Panc1 (cell line): ENCODE measurements at regions not wholly inside any gene's neighbourhood (a gene's known extent, or its start where the extent isn't known, plus 50 kb on each side); places are given as distances from the start of the nearest gene placed in this dataset.
A peak's percentile ranks its signal among the peaks of the same experiment; 100 is the strongest.

Experiments
- ATAC-seq: fragments of 200-7000 bp; cut with Tn5 transposase; 2 replicates; pipeline ENCODE4 v1.9.1; 2020; ENCODE audit warnings: mild to moderate bottlenecking, moderate library complexity
- BruUV-seq: library from RNA; stranded (reverse); fragments of 400-500 nt; replicated peaks from 2 replicates; lab custom pipeline; 2021; lab: Mats Ljungman, UMichigan
- CTCF ChIA-PET: fragments of 300-600 bp; sonication (Branson Sonifier 250); formaldehyde crosslinking; loops from one replicate; lab custom pipeline; 2022; ENCODE audit warnings: antibody characterized with exemption; lab: Charles Lee
- POLR2A ChIA-PET: fragments of 300-600 bp; sonication (Branson Sonifier 250); formaldehyde crosslinking; loops from one replicate; lab custom pipeline; 2022; ENCODE audit warnings: antibody characterized with exemption; lab: Charles Lee
- DNase-seq: peaks from one replicate; pipeline ENCODE4 v3.0.0-alpha.2; 2010; ENCODE audit warnings: low read depth, low spot score
- H3K27ac ChIP-seq: 2 replicates; pipeline ENCODE4 v1.5.1; 2011; ENCODE audit warnings: mild to moderate bottlenecking, low read length, inconsistent platforms
- H3K27me3 ChIP-seq: fragments of 200-500 bp; sonication (Bioruptor generic); 2 replicates; pipeline ENCODE4 v1.6.0; 2014; ENCODE audit warnings: low read length, inconsistent platforms; ENCODE audit not compliant: control insufficient read depth, insufficient read depth
- H3K36me3 ChIP-seq: fragments of 200-500 bp; sonication (Bioruptor generic); 2 replicates; pipeline ENCODE4 v1.5.1; 2014; ENCODE audit warnings: inconsistent platforms, mild to moderate bottlenecking, low read length, moderate library complexity; ENCODE audit not compliant: control insufficient read depth, insufficient read depth
- H3K4me1 ChIP-seq: 2 replicates; pipeline ENCODE4 v1.5.1; 2011; ENCODE audit warnings: inconsistent platforms, mild to moderate bottlenecking, low read length, moderate library complexity; ENCODE audit not compliant: control insufficient read depth, insufficient read depth
- H3K4me3 ChIP-seq, 2 experiments: 2 replicates each; pipeline ENCODE4 v1.5.1; 2011 to 2012; ENCODE audit warnings: low read depth in 2 of 2, low read length in 2 of 2, mild to moderate bottlenecking in 2 of 2, inconsistent platforms in 1 of 2, moderate library complexity in 1 of 2
- H3K9me3 ChIP-seq: fragments of 200-500 bp; sonication (Bioruptor generic); 2 replicates; pipeline ENCODE4 v1.5.1; 2014; ENCODE audit warnings: low read depth, mild to moderate bottlenecking, inconsistent platforms, low read length, moderate library complexity; ENCODE audit not compliant: control insufficient read depth, insufficient read depth
- POLR2AphosphoS5 ChIP-seq: IDR thresholded peaks from 2 replicates; pipeline ENCODE4 v1.6.1; 2012; ENCODE audit warnings: mild to moderate bottlenecking, low read depth, low read length, moderate library complexity
- SIN3A ChIP-seq: IDR thresholded peaks from 2 replicates; pipeline ENCODE4 v1.6.1; 2012; ENCODE audit warnings: low read depth, mild to moderate bottlenecking, low read length, moderate library complexity, borderline replicate concordance; ENCODE audit not compliant: insufficient read depth
- TCF7L2 ChIP-seq: IDR thresholded peaks from 2 replicates; pipeline ENCODE4 v1.6.1; 2011; ENCODE audit warnings: mild to moderate bottlenecking, low read depth, low read length, inconsistent platforms
- in situ Hi-C: cut with HindIII; loops from 2 replicates; pipeline ENCODE4 v1.10.0; 2016; ENCODE audit warnings: low sequenced_read_pairs, low pct_unique_long_range_greater_than_20kb
- intact Hi-C: fragments of 100-400 bp; cut with micrococcal nuclease; formaldehyde crosslinking; loops from one replicate; pipeline ENCODE4 v1.10.0; 2022; ENCODE audit not compliant: unreplicated experiment
- TF ChIP-seq, protein P1 (sequence below): fragments of 450-650 bp; IDR thresholded peaks from 2 replicates; pipeline ENCODE4 v1.5.1; 2017; ENCODE audit warnings: mild to moderate bottlenecking
- TF ChIP-seq, protein P2 (sequence below), 2 experiments: IDR thresholded peaks; 2 replicates each; pipeline ENCODE4 v1.6.1; 2011 to 2012; ENCODE audit warnings: low read depth in 2 of 2, control low read depth in 1 of 2, low read length in 1 of 2, mild to moderate bottlenecking in 1 of 2, moderate library complexity in 1 of 2; ENCODE audit not compliant: insufficient read depth in 1 of 2

DNA sequence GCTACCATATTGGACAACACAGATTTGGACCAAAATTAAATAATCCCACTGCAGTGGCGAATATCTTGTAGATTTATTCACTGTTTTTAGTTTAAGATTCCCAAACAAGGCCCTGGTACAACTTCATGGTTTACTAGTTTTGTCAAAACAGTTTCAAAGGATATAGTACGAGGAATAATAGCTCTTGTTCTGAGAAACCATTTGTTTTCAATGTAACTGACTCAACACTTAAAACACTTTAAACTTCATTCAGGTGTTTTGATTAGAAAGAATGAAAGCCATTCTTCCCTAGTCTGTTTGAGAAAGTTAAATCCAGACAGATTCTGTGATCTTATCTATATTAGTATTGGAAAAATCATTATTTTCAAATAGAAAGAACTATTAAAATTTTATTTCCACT lies 276.4 kb upstream of the MKLN1 start:
- in situ Hi-C loops, result no loop called here
- ATAC-seq (no peak), DNase-seq (no peak)
- no peaks in the 10 kb centered on the region for H3K9me3 ChIP-seq
- H3K27me3 ChIP-seq, result no peaks in the 10 kb centered on the region
- TF ChIP-seq SIN3A, result no peak
- BruUV-seq, result no TSS peak
- CTCF ChIA-PET, result interaction anchor here (1.1 kb wide), 1 partner anchor 69 kb away, joined by 4 read pairs; no protein-coding TSS in a partner anchor
- H3K36me3 ChIP-seq, result no peaks in the 10 kb centered on the region
- no peak overlapping the region for H3K27ac ChIP-seq
- POLR2A ChIA-PET, result interaction anchor here (0.6 kb wide), 1 partner anchor 18 kb away, joined by 3 read pairs; no protein-coding TSS in a partner anchor
- intact Hi-C loops, result no loop called here
- no peak overlapping the region for H3K4me3 ChIP-seq
- H3K4me1 ChIP-seq, result no peaks in the 10 kb centered on the region

DNA sequence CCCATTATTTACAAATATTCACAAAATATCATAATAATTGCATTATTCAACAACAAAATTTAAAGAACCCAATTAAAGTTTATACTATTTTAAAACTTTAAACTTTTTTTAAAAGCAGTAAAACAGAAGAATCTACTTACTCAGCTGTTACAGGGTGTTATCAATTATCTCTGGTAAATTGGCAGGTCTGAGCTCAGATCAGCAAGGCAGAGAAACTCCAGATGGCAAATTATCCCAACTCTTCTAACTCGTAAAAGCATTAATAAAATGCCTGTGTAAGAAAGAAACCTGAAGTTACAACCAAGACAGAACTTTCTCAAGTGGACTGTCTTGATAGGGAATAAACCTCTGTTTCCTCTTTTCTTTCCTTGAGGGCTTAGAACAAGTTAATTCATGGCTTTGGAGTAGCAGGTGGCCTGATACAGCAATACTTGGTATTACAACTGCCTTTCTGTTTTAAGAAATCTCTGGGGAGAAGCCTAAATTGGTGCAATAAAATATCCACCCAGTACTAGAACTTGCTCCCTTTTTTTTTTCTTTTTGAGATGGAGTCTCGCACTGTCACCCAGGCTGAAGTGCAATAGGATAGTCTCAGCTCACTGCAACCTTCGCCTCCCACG lies 275.3 kb upstream of the MKLN1 start:
- Histone ChIP-seq H3K4me3 (no peak overlapping the region), H3K9me3 (no peaks in the 10 kb centered on the region), H3K4me1 (no peaks in the 10 kb centered on the region), H3K27me3 (no peaks in the 10 kb centered on the region), H3K36me3 (no peaks in the 10 kb centered on the region), H3K27ac (no peak overlapping the region)
- ChIA-PET POLR2A (no interaction called here), CTCF (interaction anchor here (0.6 kb wide), 1 partner anchor 8 kb away, joined by 3 read pairs; no protein-coding TSS in a partner anchor)
- no TSS peak for BruUV-seq
- intact Hi-C loops (no loop called here), in situ Hi-C loops (no loop called here)
- no peak for DNase-seq
- ATAC-seq, result no peak
- TF ChIP-seq, protein P1, sequence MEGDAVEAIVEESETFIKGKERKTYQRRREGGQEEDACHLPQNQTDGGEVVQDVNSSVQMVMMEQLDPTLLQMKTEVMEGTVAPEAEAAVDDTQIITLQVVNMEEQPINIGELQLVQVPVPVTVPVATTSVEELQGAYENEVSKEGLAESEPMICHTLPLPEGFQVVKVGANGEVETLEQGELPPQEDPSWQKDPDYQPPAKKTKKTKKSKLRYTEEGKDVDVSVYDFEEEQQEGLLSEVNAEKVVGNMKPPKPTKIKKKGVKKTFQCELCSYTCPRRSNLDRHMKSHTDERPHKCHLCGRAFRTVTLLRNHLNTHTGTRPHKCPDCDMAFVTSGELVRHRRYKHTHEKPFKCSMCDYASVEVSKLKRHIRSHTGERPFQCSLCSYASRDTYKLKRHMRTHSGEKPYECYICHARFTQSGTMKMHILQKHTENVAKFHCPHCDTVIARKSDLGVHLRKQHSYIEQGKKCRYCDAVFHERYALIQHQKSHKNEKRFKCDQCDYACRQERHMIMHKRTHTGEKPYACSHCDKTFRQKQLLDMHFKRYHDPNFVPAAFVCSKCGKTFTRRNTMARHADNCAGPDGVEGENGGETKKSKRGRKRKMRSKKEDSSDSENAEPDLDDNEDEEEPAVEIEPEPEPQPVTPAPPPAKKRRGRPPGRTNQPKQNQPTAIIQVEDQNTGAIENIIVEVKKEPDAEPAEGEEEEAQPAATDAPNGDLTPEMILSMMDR, result no peak
- TF ChIP-seq, protein P2, sequence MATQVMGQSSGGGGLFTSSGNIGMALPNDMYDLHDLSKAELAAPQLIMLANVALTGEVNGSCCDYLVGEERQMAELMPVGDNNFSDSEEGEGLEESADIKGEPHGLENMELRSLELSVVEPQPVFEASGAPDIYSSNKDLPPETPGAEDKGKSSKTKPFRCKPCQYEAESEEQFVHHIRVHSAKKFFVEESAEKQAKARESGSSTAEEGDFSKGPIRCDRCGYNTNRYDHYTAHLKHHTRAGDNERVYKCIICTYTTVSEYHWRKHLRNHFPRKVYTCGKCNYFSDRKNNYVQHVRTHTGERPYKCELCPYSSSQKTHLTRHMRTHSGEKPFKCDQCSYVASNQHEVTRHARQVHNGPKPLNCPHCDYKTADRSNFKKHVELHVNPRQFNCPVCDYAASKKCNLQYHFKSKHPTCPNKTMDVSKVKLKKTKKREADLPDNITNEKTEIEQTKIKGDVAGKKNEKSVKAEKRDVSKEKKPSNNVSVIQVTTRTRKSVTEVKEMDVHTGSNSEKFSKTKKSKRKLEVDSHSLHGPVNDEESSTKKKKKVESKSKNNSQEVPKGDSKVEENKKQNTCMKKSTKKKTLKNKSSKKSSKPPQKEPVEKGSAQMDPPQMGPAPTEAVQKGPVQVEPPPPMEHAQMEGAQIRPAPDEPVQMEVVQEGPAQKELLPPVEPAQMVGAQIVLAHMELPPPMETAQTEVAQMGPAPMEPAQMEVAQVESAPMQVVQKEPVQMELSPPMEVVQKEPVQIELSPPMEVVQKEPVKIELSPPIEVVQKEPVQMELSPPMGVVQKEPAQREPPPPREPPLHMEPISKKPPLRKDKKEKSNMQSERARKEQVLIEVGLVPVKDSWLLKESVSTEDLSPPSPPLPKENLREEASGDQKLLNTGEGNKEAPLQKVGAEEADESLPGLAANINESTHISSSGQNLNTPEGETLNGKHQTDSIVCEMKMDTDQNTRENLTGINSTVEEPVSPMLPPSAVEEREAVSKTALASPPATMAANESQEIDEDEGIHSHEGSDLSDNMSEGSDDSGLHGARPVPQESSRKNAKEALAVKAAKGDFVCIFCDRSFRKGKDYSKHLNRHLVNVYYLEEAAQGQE (IDR thresholded peaks at IDR 0.05; ENCODE audit: insufficient read depth in 1 of 2, low read depth in 2 of 2, low read length in 1 of 2), result no peak
- TF ChIP-seq TCF7L2 (no peak), POLR2AphosphoS5 (no peak), SIN3A (no peak)

DNA sequence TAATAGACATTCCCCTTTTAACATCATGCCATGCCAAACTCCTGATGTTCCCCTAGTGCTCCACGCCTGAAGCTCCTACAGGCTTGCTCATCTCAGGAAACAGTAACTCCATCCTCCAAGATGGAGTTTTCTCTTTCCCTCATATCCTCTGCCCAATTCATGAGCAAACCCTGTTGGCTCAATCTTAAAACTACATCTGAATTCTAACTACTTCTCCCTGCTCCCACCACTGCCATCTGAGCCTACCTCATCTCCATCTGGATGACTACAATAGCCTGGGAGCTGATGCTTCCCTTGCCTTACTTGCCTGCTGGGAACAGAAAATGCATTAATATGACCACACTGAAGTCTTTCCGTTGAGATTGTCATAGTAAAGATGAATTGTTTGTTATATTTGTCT lies 271.7 kb upstream of the MKLN1 start:
- ATAC-seq, result no peak

More for the DNA sequence above, 271.7 kb upstream of the MKLN1 start:
- DNase-seq, result no peak
- intact Hi-C loops (no loop called here), in situ Hi-C loops (no loop called here)
- Histone ChIP-seq H3K36me3 (no peaks in the 10 kb centered on the region), H3K4me1 (no peaks in the 10 kb centered on the region), H3K27me3 (no peaks in the 10 kb centered on the region), H3K9me3 (no peaks in the 10 kb centered on the region), H3K27ac (no peak overlapping the region), H3K4me3 (no peak overlapping the region)
- no peak for TF ChIP-seq POLR2AphosphoS5
- no peak for TF ChIP-seq TCF7L2
- TF ChIP-seq, protein P2 (IDR thresholded peaks at IDR 0.05; ENCODE audit: insufficient read depth in 1 of 2, low read depth in 2 of 2, low read length in 1 of 2), result no peak
- TF ChIP-seq, protein P1, result peak; percentile 5; the same call in 1 of the 2 replicates
- no TSS peak for BruUV-seq
- POLR2A ChIA-PET, result no interaction called here
- CTCF ChIA-PET, result no interaction called here
